ENCODE measurements at regions not wholly inside any gene's neighbourhood (a gene's known extent, or its start where the extent isn't known, plus 50 kb on each side); places are given as distances from the start of the nearest gene placed in this dataset.

DNA sequence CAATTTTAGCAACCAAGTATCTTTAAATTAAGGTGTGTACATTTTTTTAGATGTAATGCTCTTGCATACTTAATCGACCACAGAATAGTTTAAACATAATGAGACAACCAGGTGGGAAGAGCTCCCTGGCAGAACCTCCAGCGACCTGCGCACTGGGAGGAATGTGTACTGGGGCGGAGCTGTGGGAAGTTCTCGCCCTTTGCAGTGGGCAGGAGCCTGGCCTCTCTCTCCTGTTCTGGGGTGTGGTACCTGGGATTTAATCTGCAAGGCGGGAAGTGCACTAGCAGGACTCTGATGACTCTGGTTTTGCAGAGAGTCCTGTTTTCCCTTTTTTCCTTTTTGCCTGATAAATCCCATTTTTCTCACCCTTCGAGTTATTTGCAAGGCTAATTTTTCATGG, 150.7 kb downstream of the SLC28A3 start:
- no peaks in the 10 kb centered on the region for H3K36me3 ChIP-seq (ENCODE audit: control insufficient read depth, insufficient read depth, low read length)
- H3K4me1 ChIP-seq (ENCODE audit: control insufficient read depth, insufficient read depth, low read length) = no peaks in the 10 kb centered on the region
- DNase-seq = peak; percentile 46
- H3K27ac ChIP-seq (ENCODE audit: low read depth, low read length) = no peak overlapping the region
- H3K4me3 Mint-ChIP-seq = no peak overlapping the region
- no peak overlapping the region for H3K27ac Mint-ChIP-seq
- peaks cover 3% of the 10 kb centered on the region for H3K9me3 Mint-ChIP-seq
- no peak overlapping the region for H3K9ac ChIP-seq (ENCODE audit: extremely low read depth, low read length, poor library complexity, severe bottlenecking)
- H3K27me3 ChIP-seq (ENCODE audit: control insufficient read depth, insufficient read depth, low read length, poor library complexity, severe bottlenecking) = no peaks in the 10 kb centered on the region
- peaks cover 2% of the 10 kb centered on the region for H3K4me1 Mint-ChIP-seq
- no peaks in the 10 kb centered on the region for H3K36me3 Mint-ChIP-seq (ENCODE audit: low read depth)
- peaks cover 10% of the 10 kb centered on the region for H3K27me3 Mint-ChIP-seq (ENCODE audit: insufficient read depth)
- no peak overlapping the region for H3K4me3 ChIP-seq (ENCODE audit: low read length)
- 87% methylated on average over 3 to 7 of the region's 7 CpGs for WGBS, 2 experiments (ENCODE audit: insufficient coverage in 1 of 2, insufficient read length in 1 of 2)
- peaks cover 3% of the 10 kb centered on the region for H3K9me3 ChIP-seq (ENCODE audit: control insufficient read depth, low read length)
- TF ChIP-seq, protein P1, sequence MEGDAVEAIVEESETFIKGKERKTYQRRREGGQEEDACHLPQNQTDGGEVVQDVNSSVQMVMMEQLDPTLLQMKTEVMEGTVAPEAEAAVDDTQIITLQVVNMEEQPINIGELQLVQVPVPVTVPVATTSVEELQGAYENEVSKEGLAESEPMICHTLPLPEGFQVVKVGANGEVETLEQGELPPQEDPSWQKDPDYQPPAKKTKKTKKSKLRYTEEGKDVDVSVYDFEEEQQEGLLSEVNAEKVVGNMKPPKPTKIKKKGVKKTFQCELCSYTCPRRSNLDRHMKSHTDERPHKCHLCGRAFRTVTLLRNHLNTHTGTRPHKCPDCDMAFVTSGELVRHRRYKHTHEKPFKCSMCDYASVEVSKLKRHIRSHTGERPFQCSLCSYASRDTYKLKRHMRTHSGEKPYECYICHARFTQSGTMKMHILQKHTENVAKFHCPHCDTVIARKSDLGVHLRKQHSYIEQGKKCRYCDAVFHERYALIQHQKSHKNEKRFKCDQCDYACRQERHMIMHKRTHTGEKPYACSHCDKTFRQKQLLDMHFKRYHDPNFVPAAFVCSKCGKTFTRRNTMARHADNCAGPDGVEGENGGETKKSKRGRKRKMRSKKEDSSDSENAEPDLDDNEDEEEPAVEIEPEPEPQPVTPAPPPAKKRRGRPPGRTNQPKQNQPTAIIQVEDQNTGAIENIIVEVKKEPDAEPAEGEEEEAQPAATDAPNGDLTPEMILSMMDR (conservative IDR thresholded peaks at IDR 0.05) = no peak

DNA sequence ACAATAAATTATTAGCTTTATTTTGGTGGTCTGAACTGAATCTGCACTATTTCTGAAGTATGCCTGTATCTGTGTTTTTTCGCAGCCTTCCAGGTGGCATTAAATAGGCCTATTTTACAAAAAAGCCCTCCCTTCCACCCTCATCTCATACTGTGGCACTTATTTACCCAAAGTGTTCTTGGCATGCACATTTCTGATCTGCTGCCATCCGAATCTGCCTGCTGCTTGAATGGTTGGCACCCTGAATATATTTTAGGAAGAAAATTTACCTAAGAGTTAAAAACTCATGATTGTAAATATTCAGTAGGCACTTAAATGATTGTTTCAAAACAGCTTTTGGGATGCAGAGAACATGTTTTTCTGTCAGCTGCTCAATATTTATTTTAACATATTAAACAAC, 150.1 kb downstream of the SLC28A3 start:
- TF ChIP-seq, protein P1 (conservative IDR thresholded peaks at IDR 0.05) = no peak
- Histone ChIP-seq H3K36me3 (ENCODE audit: control insufficient read depth, insufficient read depth, low read length) (no peaks in the 10 kb centered on the region), H3K4me3 (ENCODE audit: low read length) (no peak overlapping the region), H3K27ac (ENCODE audit: low read depth, low read length) (no peak overlapping the region), H3K4me1 (ENCODE audit: control insufficient read depth, insufficient read depth, low read length) (no peaks in the 10 kb centered on the region), H3K9ac (ENCODE audit: extremely low read depth, low read length, poor library complexity, severe bottlenecking) (no peak overlapping the region), H3K9me3 (ENCODE audit: control insufficient read depth, low read length) (peaks cover 3% of the 10 kb centered on the region), H3K27me3 (ENCODE audit: control insufficient read depth, insufficient read depth, low read length, poor library complexity, severe bottlenecking) (no peaks in the 10 kb centered on the region)
- peaks cover 2% of the 10 kb centered on the region for H3K4me1 Mint-ChIP-seq
- H3K27ac Mint-ChIP-seq = no peak overlapping the region
- DNase-seq = no peak
- peaks cover 10% of the 10 kb centered on the region for H3K27me3 Mint-ChIP-seq (ENCODE audit: insufficient read depth)
- H3K4me3 Mint-ChIP-seq = no peak overlapping the region
- 89 to 100% methylated on average over 1 to 2 of the region's 2 CpGs for WGBS, 2 experiments (ENCODE audit: insufficient coverage in 1 of 2, insufficient read length in 1 of 2)
- no peaks in the 10 kb centered on the region for H3K36me3 Mint-ChIP-seq (ENCODE audit: low read depth)
- H3K9me3 Mint-ChIP-seq = peaks cover 3% of the 10 kb centered on the region

DNA sequence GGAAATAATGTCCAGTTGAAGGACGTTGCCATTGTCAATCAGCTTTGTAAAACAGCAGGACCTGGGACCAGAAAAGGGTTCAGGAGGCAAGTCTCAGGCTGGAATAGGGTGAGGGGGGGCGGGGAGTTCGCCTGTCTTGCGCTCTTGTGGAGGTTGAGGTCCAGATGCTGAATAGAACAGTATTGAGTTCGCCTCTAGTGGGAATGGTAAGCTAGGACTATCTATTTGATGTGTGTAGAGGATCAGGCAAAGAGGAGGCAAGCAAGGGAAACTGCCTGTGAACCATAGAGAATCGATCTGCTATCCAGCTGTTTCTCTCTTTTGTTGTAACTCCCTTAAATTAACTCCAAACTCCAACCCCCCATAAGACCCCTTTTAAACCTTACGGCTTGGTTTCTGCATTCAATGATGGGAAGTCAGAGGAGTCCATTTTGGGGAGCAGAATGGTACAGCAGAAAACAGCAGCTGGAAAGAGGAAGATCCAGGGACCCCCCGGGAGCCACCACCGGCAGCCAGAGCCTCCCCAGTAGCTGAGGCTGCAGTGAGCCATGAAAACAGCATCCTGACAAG, 133.7 kb downstream of the SLC28A3 start:
- Mint-ChIP-seq H3K4me1 (no peaks in the 10 kb centered on the region), H3K9me3 (no peaks in the 10 kb centered on the region), H3K27ac (no peak overlapping the region), H3K36me3 (ENCODE audit: low read depth) (no peaks in the 10 kb centered on the region), H3K4me3 (no peak overlapping the region), H3K27me3 (ENCODE audit: insufficient read depth) (peaks cover 9% of the 10 kb centered on the region)
- H3K36me3 ChIP-seq (ENCODE audit: control insufficient read depth, insufficient read depth, low read length) = no peaks in the 10 kb centered on the region
- H3K4me1 ChIP-seq (ENCODE audit: control insufficient read depth, insufficient read depth, low read length) = no peaks in the 10 kb centered on the region
- H3K9ac ChIP-seq (ENCODE audit: extremely low read depth, low read length, poor library complexity, severe bottlenecking) = no peak overlapping the region
- peak overlapping the region; percentile 55 for H3K27ac ChIP-seq (ENCODE audit: low read depth, low read length)
- H3K4me3 ChIP-seq (ENCODE audit: low read length) = no peak overlapping the region
- DNase-seq = no peak
- peaks cover 8% of the 10 kb centered on the region for H3K27me3 ChIP-seq (ENCODE audit: control insufficient read depth, insufficient read depth, low read length, poor library complexity, severe bottlenecking)
- TF ChIP-seq, protein P1 (conservative IDR thresholded peaks at IDR 0.05) = no peak
- WGBS, 2 experiments (ENCODE audit: insufficient coverage in 1 of 2, insufficient read length in 1 of 2) = 67 to 87% methylated on average over 1 to 9 of the region's 9 CpGs
- no peaks in the 10 kb centered on the region for H3K9me3 ChIP-seq (ENCODE audit: control insufficient read depth, low read length)

Data from endodermal cell (in vitro differentiated cells).